GM21723 (cell line): ENCODE measurements at regions not wholly inside any gene's neighbourhood (a gene's known extent, or its start where the extent isn't known, plus 50 kb on each side); places are given as distances from the start of the nearest gene placed in this dataset.
A peak's percentile ranks its signal among the peaks of the same experiment; 100 is the strongest.

Experiments
- ATAC-seq: cut with Tn5 transposase; IDR thresholded peaks from one replicate; pipeline ENCODE4 v1.9.1; 2021; ENCODE audit warnings: mild to moderate bottlenecking, moderate library complexity; ENCODE audit not compliant: unreplicated experiment

DNA sequence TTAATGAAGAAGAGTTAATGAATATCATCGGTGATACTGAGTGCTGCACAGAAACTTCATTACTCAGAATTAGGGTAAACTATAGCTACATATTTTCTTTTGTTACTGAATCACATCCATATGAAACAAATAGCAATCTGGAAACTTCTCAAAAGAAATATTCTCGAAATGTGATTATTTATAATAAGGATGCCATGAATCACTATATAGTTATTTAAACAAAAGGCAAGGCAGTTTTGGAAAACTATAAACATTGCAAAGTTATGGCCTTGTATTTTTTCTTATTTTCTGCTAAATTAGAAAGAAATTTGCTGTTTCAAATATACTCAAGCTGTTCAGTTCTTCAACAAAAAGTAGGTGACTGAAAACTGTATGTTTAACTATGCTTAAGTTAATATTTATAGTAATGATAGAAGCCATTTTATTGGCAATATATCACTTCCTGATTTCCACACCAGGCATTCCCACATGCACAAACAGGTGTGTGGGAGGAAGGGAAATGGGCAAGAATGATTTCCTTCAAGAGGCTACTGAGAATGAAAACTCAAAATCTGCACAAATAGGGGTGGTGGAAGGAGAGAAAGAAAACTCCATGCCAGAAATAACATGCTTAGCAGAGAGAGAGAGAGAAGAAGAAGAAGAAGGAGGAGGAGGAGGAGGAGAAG is 74.5 kb upstream of the FRY start:
- ATAC-seq, result no peak

DNA sequence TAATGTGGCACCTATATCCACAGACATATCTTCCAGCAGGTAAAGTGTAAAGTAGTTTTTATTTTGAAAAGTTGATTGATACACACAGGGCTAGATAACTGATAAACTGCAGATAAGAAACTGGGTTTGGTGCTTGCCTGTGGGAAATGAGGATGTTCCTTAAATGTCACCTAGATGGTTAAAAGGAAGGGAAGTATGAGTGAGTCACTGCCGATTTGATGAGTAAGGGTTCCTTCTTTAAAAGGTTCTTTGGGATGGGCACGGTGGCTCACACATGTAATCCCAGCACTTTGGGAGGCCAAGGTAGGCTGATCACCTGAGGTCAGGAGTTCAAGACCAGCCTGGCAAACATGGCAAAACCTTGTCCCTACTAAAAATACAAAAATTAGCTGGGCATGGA is 73.8 kb upstream of the FRY start:
- ATAC-seq, result no peak

DNA sequence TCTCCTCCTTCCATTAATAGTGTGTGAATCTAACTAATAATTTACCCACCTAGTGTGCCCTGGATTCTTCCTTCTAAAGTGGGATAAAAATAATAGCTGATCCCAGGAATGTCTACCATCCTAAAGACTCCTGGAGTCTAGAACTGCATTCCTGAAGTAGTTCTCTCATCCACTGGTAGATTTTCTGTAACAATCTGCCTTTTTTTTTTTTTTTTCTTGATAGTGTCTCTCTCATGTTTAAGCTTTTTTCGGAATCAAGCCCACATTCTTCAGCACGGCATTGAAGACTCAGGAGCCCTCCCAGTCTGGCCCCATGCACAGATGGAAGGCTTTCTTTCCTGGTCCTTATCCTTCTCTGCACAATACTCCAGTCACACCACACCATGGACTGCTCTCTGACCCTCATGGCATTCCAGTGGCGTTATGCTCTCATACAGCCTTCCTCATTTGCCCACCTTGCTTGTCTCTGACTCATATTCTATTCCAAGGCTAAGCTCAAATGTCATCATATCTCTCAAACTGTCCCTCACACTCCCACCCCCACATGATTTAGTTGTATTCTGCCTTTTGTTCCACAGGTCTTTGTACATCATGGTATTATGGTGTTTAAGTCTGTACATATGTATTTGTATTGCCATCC is 68.7 kb upstream of the FRY start:
- ATAC-seq, result no peak

DNA sequence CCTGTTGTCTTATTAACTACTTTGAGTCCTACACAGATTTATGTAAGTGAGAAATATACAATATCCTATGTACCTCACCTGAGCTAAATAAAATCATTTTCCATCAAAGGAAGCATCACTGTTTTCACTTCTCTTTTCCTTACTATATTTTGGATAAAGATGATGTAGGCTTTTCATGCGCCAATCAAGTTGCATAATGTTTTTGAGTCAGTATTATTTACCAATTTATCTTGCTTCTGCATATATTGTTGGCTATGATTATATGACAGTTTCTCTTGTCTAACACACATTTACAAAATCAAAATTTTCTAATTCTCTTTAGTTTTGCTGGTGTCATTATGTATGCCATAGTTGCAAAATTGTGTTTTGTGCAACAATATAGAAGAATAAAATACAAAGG is 67.9 kb upstream of the FRY start:
- ATAC-seq, result no peak

DNA sequence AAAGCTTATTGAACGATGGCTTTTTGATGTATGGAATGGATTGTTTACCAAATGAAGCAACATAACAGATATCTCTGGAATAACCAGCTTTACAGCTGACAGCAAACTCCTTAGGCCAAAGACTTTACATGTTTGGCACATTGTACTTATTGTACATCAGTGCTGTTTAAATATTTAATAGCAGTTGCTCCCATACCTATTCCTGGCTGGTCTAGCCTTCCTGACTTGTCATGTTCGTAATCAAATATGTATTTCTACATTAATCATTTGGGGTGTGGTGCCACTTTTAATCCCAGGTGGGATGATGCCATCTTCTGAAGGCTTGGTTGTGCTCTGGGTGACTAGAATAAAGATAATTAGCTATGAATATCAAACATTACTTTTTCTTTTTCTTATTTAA is 67.4 kb upstream of the FRY start:
- no peak for ATAC-seq

DNA sequence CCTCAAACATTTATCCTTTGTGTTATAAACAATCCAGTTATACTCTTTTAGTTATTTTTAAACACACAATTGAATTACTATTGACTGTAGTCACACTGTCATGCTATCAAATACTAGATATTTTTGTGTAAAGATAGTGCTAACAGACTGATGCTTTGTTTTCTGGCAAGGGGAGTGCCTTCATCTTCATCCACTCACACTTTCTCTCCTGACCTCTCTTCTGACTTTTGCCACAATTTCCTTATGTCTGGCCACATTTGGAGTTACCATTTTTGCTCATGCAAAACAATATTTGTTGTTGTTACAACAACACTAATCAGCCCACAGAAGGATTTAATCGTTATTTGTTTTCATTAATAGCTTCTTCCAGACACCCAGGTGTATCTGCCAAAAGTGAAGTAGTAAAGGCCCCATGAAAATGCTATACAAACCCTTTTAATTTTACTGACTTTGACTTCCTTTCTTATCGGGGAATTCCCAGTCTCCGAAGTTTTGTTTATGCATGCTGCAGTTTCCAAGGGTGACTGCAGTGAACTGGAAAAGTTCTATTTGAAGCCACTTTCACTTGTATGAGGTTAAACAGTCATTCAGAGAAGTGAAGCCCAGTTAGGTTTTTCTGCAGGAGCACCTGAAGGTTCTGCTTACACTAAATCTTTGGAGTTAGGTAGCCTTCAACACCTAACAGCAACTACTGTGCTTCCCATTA is 66.1 kb upstream of the FRY start:
- ATAC-seq, result peak; percentile 96

DNA sequence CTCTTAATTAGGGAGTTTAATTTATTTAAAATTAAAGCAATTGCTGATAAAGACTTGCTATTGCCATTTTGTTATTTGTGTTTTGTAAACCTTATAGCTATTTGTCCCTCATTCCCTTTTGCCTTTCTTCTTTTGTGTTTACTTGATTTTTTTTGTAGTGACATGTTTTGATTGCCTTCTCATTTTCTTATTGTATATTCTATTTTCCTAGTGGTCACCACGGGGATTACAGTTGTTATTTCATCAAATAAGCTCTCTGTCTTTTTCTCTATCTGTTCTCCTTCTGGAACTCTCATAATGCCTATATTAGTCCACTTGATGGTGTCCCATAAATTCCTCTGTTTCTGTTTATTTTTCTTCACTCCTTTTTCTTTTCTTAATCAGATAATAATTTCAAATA is 64.4 kb upstream of the FRY start:
- ATAC-seq, result no peak

DNA sequence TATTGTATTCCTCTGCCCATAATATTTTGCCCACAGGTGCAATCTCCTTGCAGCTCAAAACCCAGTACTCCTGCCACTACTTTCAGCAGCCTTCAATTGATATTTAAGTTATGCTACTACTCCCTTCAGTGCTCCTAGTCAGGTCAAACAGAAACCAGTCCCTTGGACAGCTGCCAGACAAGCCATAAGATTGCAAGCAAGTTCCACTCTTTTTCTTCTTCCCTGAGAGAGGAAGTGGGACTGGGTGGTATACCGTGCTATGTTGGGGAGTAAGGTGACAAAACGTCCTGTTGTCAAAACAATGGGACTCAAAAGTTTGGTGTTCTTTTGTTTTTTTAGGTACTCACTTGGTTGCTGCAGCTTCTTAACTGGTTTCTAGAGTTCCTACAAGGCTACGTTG is 63.1 kb upstream of the FRY start:
- ATAC-seq, result no peak

DNA sequence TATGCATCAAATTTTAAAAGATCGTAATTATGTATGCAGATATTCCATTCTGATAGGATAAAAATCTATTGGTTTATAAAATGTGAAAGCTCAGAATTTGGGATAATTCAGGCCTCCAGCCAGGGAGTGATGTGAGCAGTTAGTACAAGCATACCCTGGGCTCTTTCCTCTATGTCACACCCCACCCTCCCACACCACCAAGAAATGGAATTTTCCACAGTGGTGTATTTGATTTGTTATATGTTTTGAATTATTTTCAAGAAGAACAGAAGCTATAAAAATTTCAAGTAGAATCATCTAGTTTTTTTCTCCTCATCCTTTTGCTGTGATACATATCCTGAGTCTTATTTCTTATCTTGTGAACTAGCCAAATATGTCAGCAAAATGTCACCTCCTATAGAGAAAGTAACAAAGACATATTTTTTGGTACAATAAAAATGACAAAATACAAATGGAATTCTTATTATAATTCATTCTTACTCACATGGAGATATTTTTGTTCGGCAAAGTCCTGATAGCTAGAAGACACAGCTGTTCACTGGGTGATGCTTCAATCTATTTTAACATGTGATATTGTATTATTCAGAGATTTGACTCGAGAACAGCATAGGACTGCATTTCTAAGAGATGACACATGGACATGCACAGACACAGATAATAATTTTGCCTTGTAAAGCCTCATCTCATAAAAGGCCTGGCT is 61.2 kb upstream of the FRY start:
- ATAC-seq, result no peak

DNA sequence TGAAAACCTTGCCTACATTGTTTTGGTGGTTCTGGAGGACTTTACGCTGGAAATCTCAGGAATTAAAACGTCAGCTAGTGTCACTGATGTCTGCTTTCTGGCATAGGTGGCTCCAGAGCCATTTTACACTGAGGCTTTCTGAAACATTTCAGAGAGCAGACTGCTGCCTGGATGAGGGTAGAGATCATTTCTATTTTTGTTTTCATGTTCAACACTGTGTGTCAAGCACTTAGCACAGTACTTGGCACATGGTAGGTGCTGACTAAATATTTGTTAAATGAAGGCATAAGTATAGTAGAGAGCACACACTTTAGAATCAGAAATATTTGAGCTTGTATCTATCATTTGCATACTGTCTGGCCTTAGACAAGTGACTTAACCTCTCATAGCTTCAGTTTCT is 59.1 kb upstream of the FRY start:
- no peak for ATAC-seq

DNA sequence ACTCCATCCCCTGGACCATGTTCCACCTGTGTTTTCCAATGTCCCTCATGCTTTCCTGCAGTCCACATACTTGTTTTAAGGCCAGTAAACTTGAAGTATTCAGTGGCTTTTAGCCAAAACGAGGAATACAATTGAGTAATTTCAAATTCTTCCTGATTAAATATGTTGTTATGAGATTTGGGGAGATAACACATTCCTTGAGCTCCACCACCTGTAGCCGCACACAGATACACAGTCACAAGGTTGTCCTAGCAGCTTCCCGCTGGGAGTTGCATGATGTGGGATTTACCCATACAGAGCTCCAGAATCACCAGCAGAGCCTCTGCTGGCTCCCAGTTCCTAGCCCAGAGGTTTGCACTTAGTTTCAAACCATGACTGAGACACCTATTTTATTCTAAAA is 53.6 kb upstream of the FRY start:
- no peak for ATAC-seq

DNA sequence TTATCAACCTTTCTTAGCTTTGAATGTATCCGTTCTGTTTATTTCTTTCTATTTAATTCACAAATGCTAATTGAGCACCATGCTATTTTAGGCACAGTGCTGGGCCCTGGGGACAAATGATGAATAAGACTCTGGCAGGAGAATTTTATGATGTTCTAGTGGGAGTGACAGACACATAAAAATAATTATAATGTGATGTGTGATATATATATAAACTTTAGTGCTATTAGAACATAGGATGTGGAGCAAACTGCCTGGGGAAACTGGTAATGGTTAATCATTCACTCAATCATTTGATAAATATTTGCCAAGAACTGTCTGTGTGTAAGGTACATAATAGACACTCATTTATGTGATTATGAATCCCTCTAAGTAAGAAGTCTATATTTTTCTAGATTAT is 50.7 kb upstream of the FRY start:
- no peak for ATAC-seq
